Vagina (tissue), 2 donors: ENCODE measurements at regions not wholly inside any gene's neighbourhood (a gene's known extent, or its start where the extent isn't known, plus 50 kb on each side); places are given as distances from the start of the nearest gene placed in this dataset.
"Not testable (repeated sequence)": the region's sequence is repeated elsewhere in the genome, so short reads cannot be mapped to it uniquely, and the experiment has no call there.

Experiments
- DNase-seq, 2 donors: peaks; one replicate each; pipeline ENCODE4 v3.0.0-alpha.2; 2017; ENCODE audit errors: extremely low spot score in 2 of 2
- H3K27ac ChIP-seq: fragments of 200-600 bp; sonication (generic); one replicate; pipeline ENCODE4 v1.5.1; 2019
- H3K27me3 ChIP-seq: fragments of 200-600 bp; sonication (generic); one replicate; pipeline ENCODE4 v1.5.1; 2019
- H3K36me3 ChIP-seq, 2 donors: fragments of 200-600 bp; sonication (generic); one replicate each; pipeline ENCODE4 v1.5.1; 2017 to 2019
- H3K4me1 ChIP-seq: fragments of 200-600 bp; sonication (generic); one replicate; pipeline ENCODE4 v1.5.1; 2019
- H3K4me3 ChIP-seq, 2 donors: fragments of 200-600 bp; sonication (generic); 1 replicate in 1 of 2; 2 replicates in 1 of 2; pipeline ENCODE4 v1.5.1; 2016 to 2019
- H3K9me3 ChIP-seq: fragments of 200-600 bp; sonication (generic); one replicate; pipeline ENCODE4 v1.5.1; 2019
- POLR2A ChIP-seq, 2 donors: fragments of 450-650 bp; IDR thresholded peaks; one replicate each; pipeline ENCODE4 v1.6.1; 2017; ENCODE audit warnings: antibody characterized with exemption in 2 of 2, mild to moderate bottlenecking in 2 of 2, moderate library complexity in 2 of 2
- POLR2AphosphoS5 ChIP-seq, 2 donors: sonication (generic); formaldehyde crosslinking; IDR thresholded peaks; one replicate each; pipeline ENCODE4 v1.9.0; 2017; ENCODE audit warnings: antibody characterized with exemption in 2 of 2, mild to moderate bottlenecking in 2 of 2, low read depth in 1 of 2; ENCODE audit not compliant: insufficient read depth in 1 of 2
- intact Hi-C: fragments of 100-400 bp; cut with DNase I; formaldehyde crosslinking; loops from one replicate; pipeline ENCODE4 v1.15.1; 2023
- TF ChIP-seq, protein P1 (sequence below), 3 experiments: fragments of 450-650 bp in 2 of 3; fragments of 200-600 bp in 1 of 3; sonication (generic) in 1 of 3; IDR thresholded peaks; one replicate each; pipeline ENCODE4 v1.5.1; 2017 to 2019; ENCODE audit warnings: antibody characterized with exemption in 3 of 3, mild to moderate bottlenecking in 2 of 3, moderate library complexity in 2 of 3

DNA sequence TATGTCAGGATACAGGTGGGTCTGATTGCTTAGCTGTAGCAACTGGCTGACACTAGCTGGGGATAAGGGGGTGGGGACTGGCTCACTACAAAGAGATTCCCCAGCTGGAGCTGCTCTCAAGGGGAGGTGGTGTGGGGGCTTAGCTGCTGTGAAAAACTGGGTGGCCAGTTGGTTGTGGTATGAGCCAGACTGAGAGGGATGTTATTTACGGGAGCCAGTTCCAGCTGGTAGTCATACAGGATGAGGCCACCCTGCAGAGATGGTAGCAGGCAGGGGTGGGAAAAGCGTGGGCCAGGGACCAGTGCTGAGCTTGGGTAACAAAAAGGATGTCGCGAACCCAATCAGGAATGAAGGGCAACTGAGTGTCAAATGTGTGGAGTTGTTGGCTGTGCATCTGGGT lies 204.0 kb upstream of the C21orf91 start:
- H3K9me3 ChIP-seq = no peaks in the 10 kb centered on the region
- intact Hi-C loops = no loop called here
- no peaks in the 10 kb centered on the region for H3K36me3 ChIP-seq
- H3K4me1 ChIP-seq = no peaks in the 10 kb centered on the region
- TF ChIP-seq, protein P1, sequence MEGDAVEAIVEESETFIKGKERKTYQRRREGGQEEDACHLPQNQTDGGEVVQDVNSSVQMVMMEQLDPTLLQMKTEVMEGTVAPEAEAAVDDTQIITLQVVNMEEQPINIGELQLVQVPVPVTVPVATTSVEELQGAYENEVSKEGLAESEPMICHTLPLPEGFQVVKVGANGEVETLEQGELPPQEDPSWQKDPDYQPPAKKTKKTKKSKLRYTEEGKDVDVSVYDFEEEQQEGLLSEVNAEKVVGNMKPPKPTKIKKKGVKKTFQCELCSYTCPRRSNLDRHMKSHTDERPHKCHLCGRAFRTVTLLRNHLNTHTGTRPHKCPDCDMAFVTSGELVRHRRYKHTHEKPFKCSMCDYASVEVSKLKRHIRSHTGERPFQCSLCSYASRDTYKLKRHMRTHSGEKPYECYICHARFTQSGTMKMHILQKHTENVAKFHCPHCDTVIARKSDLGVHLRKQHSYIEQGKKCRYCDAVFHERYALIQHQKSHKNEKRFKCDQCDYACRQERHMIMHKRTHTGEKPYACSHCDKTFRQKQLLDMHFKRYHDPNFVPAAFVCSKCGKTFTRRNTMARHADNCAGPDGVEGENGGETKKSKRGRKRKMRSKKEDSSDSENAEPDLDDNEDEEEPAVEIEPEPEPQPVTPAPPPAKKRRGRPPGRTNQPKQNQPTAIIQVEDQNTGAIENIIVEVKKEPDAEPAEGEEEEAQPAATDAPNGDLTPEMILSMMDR (IDR thresholded peaks at IDR 0.05) = no peak
- TF ChIP-seq POLR2A (IDR thresholded peaks at IDR 0.05) (no peak), POLR2AphosphoS5 (IDR thresholded peaks at IDR 0.05; ENCODE audit: insufficient read depth in 1 of 2, low read depth in 1 of 2) (no peak)
- no peaks in the 10 kb centered on the region for H3K27me3 ChIP-seq
- DNase-seq = no peak
- H3K4me3 ChIP-seq = no peak overlapping the region
- H3K27ac ChIP-seq = no peak overlapping the region

DNA sequence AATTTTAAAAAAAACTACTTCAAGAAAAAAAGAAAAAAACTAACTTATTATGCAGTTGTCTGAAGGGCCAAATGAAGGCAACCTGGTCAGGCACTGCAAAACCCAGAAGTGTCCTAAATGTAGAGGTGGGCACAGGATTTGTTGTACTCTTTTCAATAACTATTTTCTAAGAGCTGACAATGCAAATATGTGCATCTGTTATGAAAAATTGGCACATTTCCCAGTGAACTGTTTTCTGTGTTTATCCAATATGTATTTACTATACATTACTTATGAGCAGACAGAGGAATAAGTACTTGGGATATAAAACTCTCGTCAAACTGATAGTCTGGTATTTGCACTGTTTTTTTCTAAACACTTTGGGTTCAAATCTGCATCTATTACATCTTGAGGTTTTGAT lies 188.0 kb upstream of the C21orf91 start:
- no peak overlapping the region for H3K4me3 ChIP-seq
- H3K9me3 ChIP-seq = no peaks in the 10 kb centered on the region
- intact Hi-C loops = no loop called here
- no peaks in the 10 kb centered on the region for H3K36me3 ChIP-seq
- DNase-seq = no peak
- H3K27me3 ChIP-seq = no peaks in the 10 kb centered on the region
- H3K27ac ChIP-seq = no peak overlapping the region
- no peaks in the 10 kb centered on the region for H3K4me1 ChIP-seq
- TF ChIP-seq POLR2AphosphoS5 (IDR thresholded peaks at IDR 0.05; ENCODE audit: insufficient read depth in 1 of 2, low read depth in 1 of 2) = no peak
- TF ChIP-seq POLR2A (IDR thresholded peaks at IDR 0.05) = no peak
- TF ChIP-seq, protein P1 (IDR thresholded peaks at IDR 0.05) = no peak

DNA sequence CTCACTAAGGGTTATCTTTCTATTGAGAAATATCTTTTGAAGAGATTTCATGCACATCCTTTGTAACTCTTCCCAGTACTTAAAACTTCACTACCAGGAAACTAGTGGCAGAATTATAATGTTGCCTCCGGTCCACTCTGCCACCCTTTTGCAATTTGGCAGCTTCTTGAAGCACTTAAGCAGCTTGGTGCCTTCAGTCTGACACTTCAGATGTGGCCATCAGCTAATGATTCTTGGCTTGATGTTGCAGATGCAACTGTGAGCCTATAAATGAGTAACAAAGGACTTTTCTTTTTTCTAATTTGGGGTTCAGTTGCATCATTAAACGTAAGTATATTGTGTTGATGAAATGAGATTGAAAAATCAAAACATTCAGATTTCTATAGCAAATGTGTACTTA lies 187.5 kb upstream of the C21orf91 start:
- Histone ChIP-seq H3K4me1 (no peaks in the 10 kb centered on the region), H3K27ac (no peak overlapping the region), H3K9me3 (no peaks in the 10 kb centered on the region), H3K36me3 (no peaks in the 10 kb centered on the region), H3K4me3 (no peak overlapping the region), H3K27me3 (no peaks in the 10 kb centered on the region)
- DNase-seq = no peak
- TF ChIP-seq POLR2A (IDR thresholded peaks at IDR 0.05) = no peak
- TF ChIP-seq, protein P1 (IDR thresholded peaks at IDR 0.05) = no peak
- TF ChIP-seq POLR2AphosphoS5 (IDR thresholded peaks at IDR 0.05; ENCODE audit: insufficient read depth in 1 of 2, low read depth in 1 of 2) = no peak
- intact Hi-C loops = no loop called here

DNA sequence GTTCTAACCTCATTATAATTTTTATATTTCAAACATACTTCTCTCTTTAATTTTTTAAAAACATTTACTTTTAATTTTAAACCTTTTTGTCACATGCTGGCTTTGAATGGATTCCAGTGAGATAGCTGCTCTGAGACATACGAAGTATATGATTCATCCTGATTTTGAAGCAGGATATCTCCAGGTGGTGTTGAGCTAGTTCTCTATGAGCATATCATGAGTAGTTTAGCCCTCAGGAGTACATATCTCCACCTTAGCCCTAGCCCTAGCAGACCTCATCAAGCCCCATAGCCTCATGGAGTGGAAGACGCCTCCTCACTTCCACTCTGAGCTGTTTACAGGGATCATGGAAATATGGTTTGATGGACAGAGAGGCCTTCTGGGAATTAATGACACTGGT lies 183.2 kb upstream of the C21orf91 start:
- Histone ChIP-seq H3K9me3 (no peaks in the 10 kb centered on the region), H3K4me1 (no peaks in the 10 kb centered on the region), H3K27ac (no peak overlapping the region), H3K36me3 (no peaks in the 10 kb centered on the region), H3K4me3 (no peak overlapping the region), H3K27me3 (no peaks in the 10 kb centered on the region)
- intact Hi-C loops = no loop called here
- no peak for DNase-seq
- no peak for TF ChIP-seq POLR2A (IDR thresholded peaks at IDR 0.05)
- no peak for TF ChIP-seq POLR2AphosphoS5 (IDR thresholded peaks at IDR 0.05; ENCODE audit: insufficient read depth in 1 of 2, low read depth in 1 of 2)
- TF ChIP-seq, protein P1 (IDR thresholded peaks at IDR 0.05) = no peak

DNA sequence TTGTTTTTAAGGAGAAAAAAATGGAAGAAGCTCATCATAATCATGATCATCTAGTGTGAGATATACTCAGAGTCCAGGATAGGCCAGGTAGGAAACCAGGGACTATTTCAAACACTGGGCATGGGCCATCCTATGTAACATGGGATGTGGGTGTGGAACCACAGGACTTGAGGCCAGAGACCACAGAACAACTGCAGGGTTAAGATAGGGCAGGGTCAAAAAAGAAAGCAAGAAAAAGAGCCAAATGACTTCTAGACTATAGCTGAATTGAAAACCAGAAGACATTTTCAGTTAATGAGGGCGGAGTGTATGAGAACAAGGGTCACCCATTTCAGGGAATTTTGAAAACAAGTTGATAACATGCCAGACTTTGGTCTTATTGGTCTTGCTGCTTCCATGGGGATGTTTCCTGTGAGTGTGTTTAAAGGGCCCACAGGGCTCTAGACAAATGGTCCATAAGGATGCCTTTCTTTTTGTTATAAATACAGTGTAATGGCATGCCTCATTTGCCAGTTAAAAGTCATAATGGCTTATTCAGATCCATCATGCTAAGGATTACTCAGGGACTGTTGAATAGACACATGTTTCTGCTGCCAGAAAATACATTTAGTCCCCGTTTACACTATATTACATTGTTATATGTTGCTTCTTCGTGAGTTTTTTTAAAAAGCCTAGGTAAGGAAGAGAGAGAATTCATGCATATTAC lies 182.0 kb upstream of the C21orf91 start:
- no peak overlapping the region for H3K4me3 ChIP-seq
- DNase-seq = no peak
- H3K9me3 ChIP-seq = no peaks in the 10 kb centered on the region
- H3K27me3 ChIP-seq = no peaks in the 10 kb centered on the region
- no peak for TF ChIP-seq POLR2AphosphoS5 (IDR thresholded peaks at IDR 0.05; ENCODE audit: insufficient read depth in 1 of 2, low read depth in 1 of 2)
- TF ChIP-seq POLR2A (IDR thresholded peaks at IDR 0.05) = no peak
- TF ChIP-seq, protein P1 (IDR thresholded peaks at IDR 0.05) = no peak
- H3K4me1 ChIP-seq = no peaks in the 10 kb centered on the region
- no peaks in the 10 kb centered on the region for H3K36me3 ChIP-seq
- H3K27ac ChIP-seq = no peak overlapping the region
- intact Hi-C loops = no loop called here

DNA sequence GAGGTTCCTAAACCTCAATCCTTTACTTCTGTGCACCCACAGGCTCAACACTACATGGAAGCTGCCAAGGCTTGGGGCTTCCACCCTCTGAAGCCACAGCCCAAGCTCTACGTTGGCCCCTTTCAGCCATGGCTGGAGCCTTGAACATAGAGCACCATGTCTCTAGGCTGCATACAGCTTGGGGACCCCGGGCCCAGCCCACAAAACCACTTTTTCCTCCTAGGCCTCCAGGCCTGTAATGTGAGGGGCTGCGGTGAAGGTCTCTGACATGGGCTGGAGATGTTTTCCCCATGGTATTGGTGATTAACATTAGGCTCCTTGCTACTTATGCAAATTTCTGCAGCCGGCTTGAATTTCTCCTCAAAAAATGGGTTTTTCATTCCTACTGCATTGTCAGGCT lies 179.4 kb upstream of the C21orf91 start:
- H3K36me3 ChIP-seq, H3K9me3 ChIP-seq, H3K4me1 ChIP-seq, H3K4me3 ChIP-seq, intact Hi-C loops, H3K27me3 ChIP-seq, DNase-seq, H3K27ac ChIP-seq: not testable (repeated sequence)
